Mesothelial cell of epicardium (in vitro differentiated cells): ENCODE measurements at regions not wholly inside any gene's neighbourhood (a gene's known extent, or its start where the extent isn't known, plus 50 kb on each side); places are given as distances from the start of the nearest gene placed in this dataset.

Experiments used
- DNase-seq, 2 experiments: peaks; one replicate each; pipeline ENCODE4 v3.0.0; 2021; ENCODE audit warnings: low spot score in 2 of 2; ENCODE audit not compliant: unreplicated experiment in 2 of 2
- H3K27ac Mint-ChIP-seq: 2 replicates; pipeline ENCODE4 v1.8.0; 2021; ENCODE audit warnings: mixed read lengths
- H3K27me3 Mint-ChIP-seq: 2 replicates; pipeline ENCODE4 v1.8.0; 2021; ENCODE audit warnings: low read depth, mixed read lengths
- H3K36me3 Mint-ChIP-seq: 2 replicates; pipeline ENCODE4 v1.8.0; 2021; ENCODE audit warnings: mixed read lengths
- H3K4me1 Mint-ChIP-seq: 2 replicates; pipeline ENCODE4 v1.8.0; 2021; ENCODE audit warnings: mixed read lengths
- H3K4me3 Mint-ChIP-seq: 2 replicates; pipeline ENCODE4 v1.8.0; 2021; ENCODE audit warnings: mild to moderate bottlenecking, moderate library complexity, mixed read lengths
- H3K9me3 Mint-ChIP-seq: 2 replicates; pipeline ENCODE4 v1.8.0; 2021; ENCODE audit warnings: mixed read lengths
- TF ChIP-seq, protein P1 (sequence below): fragments of 200-600 bp; sonication (generic); IDR thresholded peaks from one replicate; pipeline ENCODE4 v1.5.0; 2021; ENCODE audit warnings: antibody characterized with exemption; ENCODE audit not compliant: unreplicated experiment

DNA sequence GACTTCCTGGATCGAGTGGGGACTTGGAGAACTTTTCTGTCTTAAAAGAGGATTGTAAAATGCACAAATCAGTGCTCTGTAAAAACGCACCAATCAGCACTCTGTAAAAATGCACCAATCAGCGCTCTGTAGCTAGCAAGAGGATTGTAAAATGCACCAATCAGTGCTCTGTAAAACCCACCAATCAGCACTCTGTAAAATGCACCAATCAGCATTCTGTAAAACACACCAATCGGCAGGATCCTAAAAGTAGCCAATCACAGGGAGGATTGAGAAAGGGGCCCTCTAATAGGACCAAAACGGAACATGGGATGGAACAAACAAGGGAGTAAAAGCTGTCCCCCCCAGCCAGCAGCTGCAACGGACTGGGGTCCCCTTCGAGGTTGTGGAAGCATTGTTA lies 587.4 kb upstream of the ALCAM start:
- Mint-ChIP-seq H3K4me1 (peaks cover 22% of the 10 kb centered on the region), H3K4me3 (no peak overlapping the region), H3K36me3 (no peaks in the 10 kb centered on the region), H3K27ac (no peak overlapping the region), H3K9me3 (peaks cover 11% of the 10 kb centered on the region), H3K27me3 (no peaks in the 10 kb centered on the region)
- TF ChIP-seq, protein P1, sequence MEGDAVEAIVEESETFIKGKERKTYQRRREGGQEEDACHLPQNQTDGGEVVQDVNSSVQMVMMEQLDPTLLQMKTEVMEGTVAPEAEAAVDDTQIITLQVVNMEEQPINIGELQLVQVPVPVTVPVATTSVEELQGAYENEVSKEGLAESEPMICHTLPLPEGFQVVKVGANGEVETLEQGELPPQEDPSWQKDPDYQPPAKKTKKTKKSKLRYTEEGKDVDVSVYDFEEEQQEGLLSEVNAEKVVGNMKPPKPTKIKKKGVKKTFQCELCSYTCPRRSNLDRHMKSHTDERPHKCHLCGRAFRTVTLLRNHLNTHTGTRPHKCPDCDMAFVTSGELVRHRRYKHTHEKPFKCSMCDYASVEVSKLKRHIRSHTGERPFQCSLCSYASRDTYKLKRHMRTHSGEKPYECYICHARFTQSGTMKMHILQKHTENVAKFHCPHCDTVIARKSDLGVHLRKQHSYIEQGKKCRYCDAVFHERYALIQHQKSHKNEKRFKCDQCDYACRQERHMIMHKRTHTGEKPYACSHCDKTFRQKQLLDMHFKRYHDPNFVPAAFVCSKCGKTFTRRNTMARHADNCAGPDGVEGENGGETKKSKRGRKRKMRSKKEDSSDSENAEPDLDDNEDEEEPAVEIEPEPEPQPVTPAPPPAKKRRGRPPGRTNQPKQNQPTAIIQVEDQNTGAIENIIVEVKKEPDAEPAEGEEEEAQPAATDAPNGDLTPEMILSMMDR = no peak
- DNase-seq = no peak

DNA sequence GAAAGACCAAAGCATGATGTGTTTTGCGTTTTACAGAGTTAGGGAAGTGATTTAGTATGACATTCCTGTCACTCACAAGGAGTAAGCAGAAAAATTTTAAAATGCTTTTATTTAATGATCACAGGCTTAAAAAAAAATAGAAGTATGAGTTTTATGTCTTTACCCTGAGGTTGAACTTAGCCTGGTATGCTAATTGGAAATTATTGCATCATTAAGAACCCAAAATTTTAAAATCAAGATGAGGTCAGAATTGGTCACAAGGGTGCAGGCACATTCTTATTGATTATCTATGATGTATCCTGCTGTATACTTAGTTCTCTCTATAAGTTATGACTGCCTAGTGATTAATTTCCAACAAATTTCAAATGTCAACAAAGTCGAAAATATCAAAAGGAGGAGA lies 585.6 kb upstream of the ALCAM start:
- no peak for DNase-seq
- Mint-ChIP-seq H3K27me3 (no peaks in the 10 kb centered on the region), H3K27ac (peak overlapping the region; percentile 14), H3K36me3 (no peaks in the 10 kb centered on the region), H3K4me1 (peaks cover 22% of the 10 kb centered on the region), H3K4me3 (no peak overlapping the region), H3K9me3 (peaks cover 16% of the 10 kb centered on the region)
- TF ChIP-seq, protein P1 = no peak

DNA sequence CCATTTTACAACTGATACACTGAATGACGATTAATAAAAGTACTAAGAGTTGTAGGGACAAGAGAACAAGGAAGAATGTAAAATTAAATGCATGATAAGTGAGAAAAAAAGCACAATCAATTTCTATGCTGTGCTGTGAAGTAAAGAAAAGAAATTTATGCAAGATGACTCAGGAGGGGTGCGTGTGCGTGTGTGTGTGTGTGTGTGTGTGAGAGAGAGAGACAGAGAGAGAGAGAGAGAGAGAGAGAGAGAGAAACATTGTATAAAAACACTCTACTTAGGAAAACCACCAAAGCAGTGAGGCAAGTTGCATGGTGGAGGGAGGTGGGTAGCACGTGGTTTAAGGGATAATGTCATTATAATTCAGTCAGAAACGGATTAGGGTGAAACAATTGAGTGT lies 580.8 kb upstream of the ALCAM start:
- Mint-ChIP-seq H3K36me3 (no peaks in the 10 kb centered on the region), H3K4me3 (no peak overlapping the region), H3K27me3 (no peaks in the 10 kb centered on the region), H3K4me1 (peaks cover 24% of the 10 kb centered on the region), H3K9me3 (peaks cover 5% of the 10 kb centered on the region), H3K27ac (no peak overlapping the region)
- TF ChIP-seq, protein P1 = no peak
- DNase-seq = no peak

DNA sequence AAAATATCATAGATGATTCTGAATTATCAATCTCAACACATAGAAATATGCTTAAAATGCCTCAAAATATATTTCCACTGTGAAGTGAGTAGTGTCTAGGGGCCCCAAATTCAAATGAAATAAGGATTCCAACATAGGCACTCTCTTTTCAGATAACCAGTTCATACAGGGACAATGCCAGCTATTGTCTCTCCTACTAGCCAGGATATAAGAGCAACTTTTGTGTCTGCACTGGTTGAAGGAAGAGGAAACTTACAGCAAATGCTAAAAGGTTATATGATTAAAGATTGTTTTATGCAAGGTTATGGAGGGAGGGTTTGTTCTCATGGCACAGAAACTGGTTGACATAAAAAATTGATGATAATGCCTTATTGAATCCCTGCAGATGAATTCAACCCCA lies 579.4 kb upstream of the ALCAM start:
- Mint-ChIP-seq H3K27me3 (no peaks in the 10 kb centered on the region), H3K4me3 (no peak overlapping the region), H3K27ac (no peak overlapping the region), H3K9me3 (peaks cover 5% of the 10 kb centered on the region), H3K4me1 (peaks cover 18% of the 10 kb centered on the region), H3K36me3 (no peaks in the 10 kb centered on the region)
- DNase-seq = no peak
- TF ChIP-seq, protein P1 = no peak

DNA sequence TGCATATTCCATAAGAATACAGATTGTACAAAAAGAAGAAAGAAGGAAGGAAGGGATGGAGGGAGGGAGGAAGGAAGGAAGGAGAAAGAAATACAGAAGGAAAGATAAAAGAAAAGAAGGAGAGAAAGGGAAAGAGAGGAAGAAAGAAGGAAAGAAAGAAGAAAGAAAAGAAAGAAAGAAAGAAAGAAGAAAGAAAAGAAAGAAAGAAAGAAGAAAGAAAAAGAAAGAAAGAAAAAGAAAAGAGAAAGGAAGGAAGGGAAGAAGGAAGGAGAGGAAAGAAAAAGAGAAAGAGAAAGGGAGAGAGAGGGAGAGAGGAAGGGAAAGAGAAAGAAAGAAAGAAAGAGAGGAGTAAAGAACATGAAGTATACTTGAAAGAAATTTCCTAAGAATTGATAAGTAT lies 577.9 kb upstream of the ALCAM start:
- no peaks in the 10 kb centered on the region for H3K27me3 Mint-ChIP-seq
- no peak overlapping the region for H3K4me3 Mint-ChIP-seq
- H3K27ac Mint-ChIP-seq = no peak overlapping the region
- TF ChIP-seq, protein P1 = no peak
- DNase-seq = no peak
- H3K9me3 Mint-ChIP-seq = peaks cover 5% of the 10 kb centered on the region
- no peaks in the 10 kb centered on the region for H3K36me3 Mint-ChIP-seq
- peaks cover 15% of the 10 kb centered on the region for H3K4me1 Mint-ChIP-seq

DNA sequence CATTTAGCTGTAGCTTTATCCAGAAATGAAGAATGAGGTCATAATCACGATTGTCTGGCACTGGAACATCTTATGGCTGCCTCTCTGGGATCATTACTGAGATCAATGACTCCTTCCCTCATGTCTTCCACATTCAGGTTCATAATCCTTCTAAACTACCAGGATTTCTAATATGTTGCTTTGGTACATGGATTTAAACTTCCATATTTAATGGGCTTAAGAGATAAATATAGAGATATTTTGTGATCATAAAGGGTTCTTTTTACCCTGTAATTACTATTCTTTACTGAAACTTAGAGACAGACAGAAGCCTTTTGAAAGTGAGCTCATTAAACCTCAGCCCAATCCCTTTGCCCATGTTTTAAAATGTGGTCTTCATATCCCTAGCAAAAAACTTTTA lies 575.4 kb upstream of the ALCAM start:
- no peak overlapping the region for H3K4me3 Mint-ChIP-seq

More for the DNA sequence above, 575.4 kb upstream of the ALCAM start:
- Mint-ChIP-seq H3K27ac (peak overlapping the region; percentile 68), H3K9me3 (no peaks in the 10 kb centered on the region), H3K27me3 (no peaks in the 10 kb centered on the region), H3K36me3 (no peaks in the 10 kb centered on the region), H3K4me1 (peaks cover 15% of the 10 kb centered on the region)
- no peak for DNase-seq
- TF ChIP-seq, protein P1 = no peak
